Fibroblast of mammary gland (primary cell): ENCODE measurements at regions not wholly inside any gene's neighbourhood (a gene's known extent, or its start where the extent isn't known, plus 50 kb on each side); places are given as distances from the start of the nearest gene placed in this dataset.

Experiments used
- DNase-seq: peaks from one replicate; pipeline ENCODE4 v3.0.0-alpha.2; 2010; ENCODE audit warnings: low read depth
- H3K4me3 ChIP-seq: 2 replicates; pipeline ENCODE4 v1.5.1; 2011; ENCODE audit warnings: low read depth, mild to moderate bottlenecking, low read length, moderate library complexity; ENCODE audit not compliant: control insufficient read depth
- TF ChIP-seq, protein P1 (sequence below): conservative IDR thresholded peaks from 2 replicates; pipeline ENCODE4 v1.5.1; 2011; ENCODE audit warnings: low read depth, low read length, inconsistent platforms; ENCODE audit not compliant: control insufficient read depth, insufficient read depth

GRCh38 chr3:162487138-162487537 lies 990.5 kb downstream of the OTOL1 start:
- peak; percentile 24 for DNase-seq

DNA sequence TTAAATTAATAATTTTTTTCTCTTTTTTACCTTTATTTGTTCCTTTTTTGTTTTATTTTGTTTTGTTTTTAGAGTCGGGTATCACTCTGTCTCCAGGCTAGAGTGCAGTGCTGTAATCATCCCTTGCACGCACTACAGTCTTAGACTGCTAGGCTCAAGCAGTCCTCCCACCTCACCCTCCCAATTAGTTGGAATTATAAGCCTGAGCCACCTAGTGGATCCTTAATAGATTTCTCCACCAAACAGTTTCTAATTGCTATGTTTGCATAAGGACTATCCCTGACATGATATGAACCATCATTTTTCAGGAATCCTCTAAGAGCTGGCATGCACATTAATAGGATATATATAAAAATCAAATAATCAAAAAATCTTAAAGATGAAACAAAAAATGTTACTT lies 993.2 kb downstream of the OTOL1 start:
- TF ChIP-seq, protein P1, sequence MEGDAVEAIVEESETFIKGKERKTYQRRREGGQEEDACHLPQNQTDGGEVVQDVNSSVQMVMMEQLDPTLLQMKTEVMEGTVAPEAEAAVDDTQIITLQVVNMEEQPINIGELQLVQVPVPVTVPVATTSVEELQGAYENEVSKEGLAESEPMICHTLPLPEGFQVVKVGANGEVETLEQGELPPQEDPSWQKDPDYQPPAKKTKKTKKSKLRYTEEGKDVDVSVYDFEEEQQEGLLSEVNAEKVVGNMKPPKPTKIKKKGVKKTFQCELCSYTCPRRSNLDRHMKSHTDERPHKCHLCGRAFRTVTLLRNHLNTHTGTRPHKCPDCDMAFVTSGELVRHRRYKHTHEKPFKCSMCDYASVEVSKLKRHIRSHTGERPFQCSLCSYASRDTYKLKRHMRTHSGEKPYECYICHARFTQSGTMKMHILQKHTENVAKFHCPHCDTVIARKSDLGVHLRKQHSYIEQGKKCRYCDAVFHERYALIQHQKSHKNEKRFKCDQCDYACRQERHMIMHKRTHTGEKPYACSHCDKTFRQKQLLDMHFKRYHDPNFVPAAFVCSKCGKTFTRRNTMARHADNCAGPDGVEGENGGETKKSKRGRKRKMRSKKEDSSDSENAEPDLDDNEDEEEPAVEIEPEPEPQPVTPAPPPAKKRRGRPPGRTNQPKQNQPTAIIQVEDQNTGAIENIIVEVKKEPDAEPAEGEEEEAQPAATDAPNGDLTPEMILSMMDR: no peak
- no peak for DNase-seq
- no peak overlapping the region for H3K4me3 ChIP-seq

More at GRCh38 chr3:162487138-162487537, 990.5 kb downstream of the OTOL1 start:
- TF ChIP-seq, protein P1: no peak
- H3K4me3 ChIP-seq: no peak overlapping the region

DNA sequence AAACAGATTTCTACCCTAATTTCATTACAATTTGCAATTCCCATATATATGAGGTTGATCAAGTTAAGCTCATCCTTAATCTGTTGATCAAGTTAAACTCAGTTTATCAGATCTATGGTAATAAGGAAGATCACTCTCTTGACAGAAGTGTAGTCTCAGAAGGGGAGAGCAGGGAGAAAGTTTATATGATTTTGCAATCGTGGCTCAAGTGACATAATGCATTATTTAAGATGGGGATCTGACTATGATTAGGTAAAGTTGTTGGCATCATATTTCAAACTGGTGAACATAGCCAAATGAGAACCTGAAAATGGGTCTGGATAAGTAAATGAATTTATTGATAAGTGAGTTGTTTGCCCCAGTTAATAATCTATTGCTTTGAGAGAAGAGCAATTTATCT lies 995.3 kb downstream of the OTOL1 start:
- TF ChIP-seq, protein P1: no peak
- H3K4me3 ChIP-seq: no peak overlapping the region
- DNase-seq: peak; percentile 34

- DNase-seq: peak; percentile 73
- TF ChIP-seq, protein P1: no peak
- H3K4me3 ChIP-seq: no peak overlapping the region
Measured at GRCh38 chr3:162492446-162493081, 996.0 kb downstream of the OTOL1 start.

- TF ChIP-seq, protein P1: no peak
- no peak overlapping the region for H3K4me3 ChIP-seq
- DNase-seq: no peak
Measured at GRCh38 chr3:162498626-162499025, 1002.0 kb downstream of the OTOL1 start.

DNA sequence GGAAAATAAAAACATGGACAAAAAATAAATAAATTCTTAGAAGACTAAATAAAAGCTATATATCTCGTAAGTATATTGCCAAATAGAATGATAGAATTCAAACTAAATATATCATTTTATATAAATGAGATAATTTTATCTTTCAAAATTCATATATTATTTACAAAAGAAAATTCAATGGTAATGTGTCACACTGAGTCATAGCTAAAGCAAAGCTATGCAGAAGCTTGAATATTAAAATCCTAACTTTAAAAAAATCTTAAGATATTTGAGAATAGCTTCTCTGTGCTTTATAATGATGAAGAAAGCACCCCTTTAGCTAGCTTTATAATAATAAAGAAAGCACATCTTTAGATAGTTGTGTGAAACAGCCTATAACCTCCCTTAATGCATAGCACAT lies 1010.8 kb downstream of the OTOL1 start:
- TF ChIP-seq, protein P1: no peak
- DNase-seq: peak; percentile 5
- H3K4me3 ChIP-seq: no peak overlapping the region

- TF ChIP-seq, protein P1: no peak
- DNase-seq: no peak
- H3K4me3 ChIP-seq: no peak overlapping the region
Measured at GRCh38 chr3:162512488-162512887, 1015.9 kb downstream of the OTOL1 start.
